ENCODE measurements at regions not wholly inside any gene's neighbourhood (a gene's known extent, or its start where the extent isn't known, plus 50 kb on each side); places are given as distances from the start of the nearest gene placed in this dataset.
"Not testable (repeated sequence)": the region's sequence is repeated elsewhere in the genome, so short reads cannot be mapped to it uniquely, and the experiment has no call there.

DNA sequence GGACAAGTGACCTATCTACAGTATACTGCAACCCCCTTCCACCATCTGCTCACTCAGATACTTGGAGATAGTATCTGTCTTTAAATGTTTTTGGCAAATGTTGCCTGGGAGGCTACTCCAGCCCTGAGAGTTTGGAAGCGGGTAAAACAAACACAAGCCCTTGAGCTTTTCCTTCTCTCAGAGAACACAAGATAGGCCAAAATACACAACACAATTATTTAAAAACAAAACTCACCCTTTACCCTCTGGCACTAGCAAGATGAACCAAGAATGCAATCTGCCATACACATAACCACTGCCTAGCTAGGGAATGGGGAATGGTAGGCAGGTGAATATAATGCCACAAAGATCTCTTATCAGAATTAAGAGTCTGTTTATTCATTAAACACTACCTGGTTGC lies 324.7 kb upstream of the FAM47C start:
- DNase-seq: no peak

GRCh38 chrX:36684053-36684452 lies 324.1 kb upstream of the FAM47C start:
- no peak for DNase-seq

GRCh38 chrX:36721990-36722389 lies 286.2 kb upstream of the FAM47C start:
- no peak for DNase-seq

- no peak for DNase-seq
Measured at GRCh38 chrX:36753602-36754001, 254.6 kb upstream of the FAM47C start.

DNA sequence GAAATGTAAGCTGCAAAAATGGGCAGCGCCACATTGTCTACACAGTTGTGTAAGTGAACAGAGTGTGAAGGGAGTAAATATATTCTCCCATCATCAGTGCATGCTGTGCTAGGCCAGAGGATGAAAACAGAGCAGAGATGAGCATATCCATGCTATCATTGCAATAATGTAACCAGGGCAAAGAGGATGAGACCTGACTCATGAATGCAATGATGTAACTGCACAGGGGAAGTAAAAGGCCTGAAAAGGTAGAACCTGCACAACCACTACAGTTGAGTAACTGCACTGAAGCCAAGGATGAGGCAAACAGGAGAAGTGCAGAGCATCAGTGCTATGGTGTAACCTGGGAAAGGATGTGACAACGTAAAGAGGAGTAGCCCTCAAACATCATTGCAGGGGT lies 220.4 kb upstream of the FAM47C start:
- DNase-seq: no peak

GRCh38 chrX:36803151-36803550 lies 205.0 kb upstream of the FAM47C start:
- DNase-seq: no peak

DNA sequence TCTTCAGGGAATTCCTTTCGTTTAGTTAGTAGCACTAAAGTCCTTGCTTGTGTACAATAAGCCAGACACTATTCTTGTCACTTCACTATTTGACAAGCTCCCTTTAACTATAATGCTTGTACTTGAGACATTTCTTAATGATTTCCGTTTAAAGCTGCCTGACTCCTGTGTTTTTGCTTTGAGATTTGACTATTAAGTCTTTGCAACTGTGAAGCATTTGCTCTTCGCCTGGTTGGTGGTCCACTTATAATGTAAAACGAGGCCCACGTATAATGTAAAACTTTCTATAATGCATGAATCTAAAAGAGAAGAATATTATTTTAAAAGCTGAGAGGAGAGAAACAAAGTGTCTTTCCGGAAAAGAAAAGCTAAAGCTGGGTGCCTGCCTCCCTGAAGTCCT lies 204.1 kb upstream of the FAM47C start:
- no peak for DNase-seq

DNA sequence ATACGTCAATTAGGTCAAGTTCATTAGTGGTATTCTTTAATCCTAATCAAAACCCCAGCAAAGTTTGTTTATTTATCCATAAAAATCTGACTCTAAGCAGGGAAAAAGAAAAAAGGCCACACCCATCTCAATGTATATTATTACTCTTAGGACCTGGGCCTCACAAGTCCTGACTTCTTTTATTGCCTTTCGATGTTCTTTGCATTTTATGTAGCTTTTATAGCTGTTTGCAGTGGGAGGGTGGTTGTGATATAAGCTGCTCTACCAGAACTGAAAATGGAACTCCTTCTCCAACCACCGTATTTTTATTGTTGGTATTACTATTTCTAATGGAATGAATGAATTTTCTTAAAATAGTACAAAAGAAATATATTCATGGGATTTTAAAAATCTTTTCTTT lies 163.3 kb upstream of the FAM47C start:
- no peak for DNase-seq

GRCh38 chrX:36847496-36847895 lies 160.7 kb upstream of the FAM47C start:
- no peak for DNase-seq

DNA sequence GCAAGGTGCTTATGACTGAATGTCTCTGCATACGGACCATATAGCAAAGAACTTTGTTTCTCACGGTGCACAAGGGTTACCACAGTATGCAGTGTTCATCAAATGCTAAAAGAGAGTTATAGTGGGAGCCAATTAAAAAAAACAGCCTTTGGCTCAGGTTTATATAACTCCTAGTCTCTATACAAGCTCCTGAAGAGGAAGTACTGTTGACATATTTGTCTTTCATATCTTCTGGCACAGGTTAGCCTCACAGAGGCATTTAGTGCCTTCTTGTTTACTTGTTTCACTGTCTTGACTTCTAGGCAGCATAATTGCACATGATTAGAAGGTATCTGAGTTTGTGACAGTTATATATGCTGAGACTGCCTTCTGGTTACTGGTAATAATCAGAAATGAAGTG lies 158.8 kb upstream of the FAM47C start:
- DNase-seq: no peak

DNA sequence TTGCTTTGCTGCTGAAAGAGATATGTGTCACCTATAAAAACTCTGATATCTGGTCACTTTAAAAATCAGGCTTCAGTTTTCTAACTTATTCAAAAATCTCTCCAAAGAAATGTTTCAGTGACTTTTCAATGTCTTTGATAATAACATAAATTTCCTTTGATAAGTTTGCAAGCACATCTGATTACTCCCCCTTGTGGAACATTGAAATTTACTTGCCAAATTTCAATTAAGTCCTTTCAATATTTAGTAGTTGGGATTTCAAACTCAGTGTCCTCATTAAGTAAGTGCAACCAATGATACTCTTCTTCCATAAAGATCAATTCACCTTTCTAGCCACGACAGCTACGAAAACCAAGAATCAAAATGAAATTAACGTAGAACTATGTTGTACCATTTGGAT lies 151.3 kb upstream of the FAM47C start:
- no peak for DNase-seq

DNA sequence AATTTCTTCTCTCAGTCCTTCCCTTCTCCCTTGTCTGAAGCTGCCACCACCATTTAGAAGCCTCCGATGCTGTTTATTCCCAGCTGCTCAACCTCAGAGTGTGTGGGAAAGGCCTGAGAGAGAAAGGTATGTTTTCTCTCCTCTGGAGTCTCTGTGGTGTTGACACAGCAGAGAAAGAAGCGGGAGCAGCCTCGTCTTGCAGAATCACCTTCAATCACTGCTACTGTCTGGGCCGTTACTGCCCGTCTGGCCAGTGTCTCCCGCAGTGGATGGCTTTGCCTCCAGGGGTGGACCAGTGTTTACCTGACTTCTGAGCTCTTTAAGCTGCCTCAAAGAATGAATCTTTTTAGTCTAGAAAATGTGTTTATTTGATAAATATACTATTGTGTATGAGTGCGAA lies 148.9 kb upstream of the FAM47C start:
- DNase-seq: no peak

DNA sequence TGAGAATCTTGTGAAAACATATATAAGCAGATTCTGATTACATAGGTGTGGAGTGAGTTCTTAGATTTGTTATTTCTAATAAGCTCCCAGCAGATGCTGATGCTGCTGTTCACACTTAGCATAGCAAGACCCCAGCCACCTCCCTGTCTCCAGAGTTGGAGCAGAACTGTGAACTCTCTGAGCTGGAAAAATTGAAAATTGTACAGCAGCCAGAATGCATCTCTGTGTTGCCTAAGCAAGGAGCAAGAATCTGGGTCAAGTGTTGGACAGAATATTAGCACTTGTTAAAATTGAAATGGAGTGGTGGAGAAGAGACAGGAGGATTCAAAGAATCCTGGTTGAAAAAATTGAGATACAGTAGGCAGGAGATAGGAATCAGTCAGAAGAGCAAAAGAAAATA lies 146.6 kb upstream of the FAM47C start:
- no peak for DNase-seq

DNA sequence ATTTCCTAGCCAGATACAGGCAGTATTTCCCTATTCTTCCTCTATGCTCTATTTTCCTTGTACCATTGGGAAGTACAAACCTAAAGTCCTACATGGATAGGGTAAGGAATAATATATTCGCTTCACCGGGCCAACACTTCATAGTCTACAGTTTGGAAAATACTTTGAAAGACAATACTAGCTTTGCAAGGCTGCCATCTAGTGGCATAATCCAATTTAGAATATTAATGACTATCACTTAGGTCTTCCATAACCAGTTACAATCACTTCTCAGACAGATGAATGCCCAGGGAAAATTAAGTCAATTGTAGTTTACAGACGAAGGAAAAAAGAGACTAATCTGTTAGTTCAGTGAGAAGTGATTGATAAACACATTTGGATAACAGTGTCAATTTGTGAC lies 141.0 kb upstream of the FAM47C start:
- no peak for DNase-seq

GRCh38 chrX:36868592-36868991 lies 139.6 kb upstream of the FAM47C start:
- no peak for DNase-seq

GRCh38 chrX:36869457-36869856 lies 138.7 kb upstream of the FAM47C start:
- no peak for DNase-seq

GRCh38 chrX:36897690-36898089 lies 110.5 kb upstream of the FAM47C start:
- DNase-seq: no peak

GRCh38 chrX:36898301-36898700 lies 109.9 kb upstream of the FAM47C start:
- DNase-seq: no peak

DNA sequence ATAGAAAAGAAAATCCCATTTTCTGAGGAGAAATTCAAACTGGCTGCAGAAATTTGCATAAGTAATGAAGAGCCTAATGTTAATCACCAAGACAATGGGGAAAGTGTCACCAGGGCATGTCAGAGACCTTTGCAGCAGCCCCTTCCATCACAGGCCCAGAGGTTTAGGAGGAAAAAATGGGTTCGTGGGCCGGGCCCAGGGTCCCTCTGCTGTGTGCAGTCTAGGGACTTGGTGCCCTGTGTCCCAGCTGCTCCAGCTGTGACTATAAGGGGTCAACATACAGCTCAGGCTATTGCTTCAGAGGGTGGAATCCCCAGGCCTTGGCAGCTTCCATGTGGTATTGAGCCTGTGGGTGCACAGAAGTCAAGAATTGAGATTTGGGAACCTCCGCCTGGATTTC lies 103.6 kb upstream of the FAM47C start:
- DNase-seq: not testable (repeated sequence)

GRCh38 chrX:36908801-36909675 lies 99.1 kb upstream of the FAM47C start:
- peak; percentile 1 for DNase-seq

GRCh38 chrX:36909676-36910030 lies 98.5 kb upstream of the FAM47C start:
- no peak for DNase-seq

GRCh38 chrX:36913551-36913950 lies 94.6 kb upstream of the FAM47C start:
- no peak for DNase-seq

GRCh38 chrX:36916941-36917340 lies 91.2 kb upstream of the FAM47C start:
- no peak for DNase-seq

GRCh38 chrX:36927712-36928111 lies 80.5 kb upstream of the FAM47C start:
- no peak for DNase-seq

DNA sequence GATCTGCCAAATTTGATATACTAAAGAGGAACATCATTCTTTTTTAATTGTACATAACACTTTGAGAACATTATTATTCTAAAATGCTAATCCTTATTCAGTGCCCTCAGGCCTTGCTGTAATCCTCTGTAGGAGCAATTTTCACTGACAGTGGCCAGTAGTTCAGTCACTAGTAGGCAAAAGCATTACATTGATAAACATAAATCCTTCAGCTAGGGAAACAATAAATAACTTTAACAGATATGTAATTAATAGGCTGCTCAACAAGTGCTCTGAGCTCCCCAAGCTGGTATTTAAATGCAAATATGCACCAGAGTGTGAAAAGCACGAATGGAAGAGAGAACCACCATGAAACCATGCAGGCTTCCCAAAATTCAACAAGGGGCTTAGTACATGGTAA lies 77.7 kb upstream of the FAM47C start:
- DNase-seq: no peak
